ENCODE measurements at regions not wholly inside any gene's neighbourhood (a gene's known extent, or its start where the extent isn't known, plus 50 kb on each side); places are given as distances from the start of the nearest gene placed in this dataset.

GRCh38 chr2:42947809-42948600 lies 155.6 kb upstream of the HAAO start:
- no peak for TF ChIP-seq CTCF (IDR thresholded peaks at IDR 0.05; ENCODE audit: low read depth, low read length)
- no peak for TF ChIP-seq EZH2phosphoT487 (IDR thresholded peaks at IDR 0.05; ENCODE audit: low read depth)
